Vagina (tissue), 2 donors: ENCODE measurements at regions not wholly inside any gene's neighbourhood (a gene's known extent, or its start where the extent isn't known, plus 50 kb on each side); places are given as distances from the start of the nearest gene placed in this dataset.

ENCODE experiments used
- CTCF ChIP-seq, 3 experiments: fragments of 450-650 bp in 2 of 3; fragments of 200-600 bp in 1 of 3; sonication (generic) in 1 of 3; IDR thresholded peaks; one replicate each; pipeline ENCODE4 v1.5.1; 2017 to 2019; ENCODE audit warnings: antibody characterized with exemption in 3 of 3, mild to moderate bottlenecking in 2 of 3, moderate library complexity in 2 of 3
- POLR2A ChIP-seq, 2 donors: fragments of 450-650 bp; IDR thresholded peaks; one replicate each; pipeline ENCODE4 v1.6.1; 2017; ENCODE audit warnings: antibody characterized with exemption in 2 of 2, mild to moderate bottlenecking in 2 of 2, moderate library complexity in 2 of 2

- no peak for TF ChIP-seq CTCF (IDR thresholded peaks at IDR 0.05)
- no peak for TF ChIP-seq POLR2A (IDR thresholded peaks at IDR 0.05)
Observed at GRCh38 chr2:15845294-15845693, 95.1 kb upstream of the MYCN start.
